Medulla oblongata (tissue), 1 donor: ENCODE measurements at regions not wholly inside any gene's neighbourhood (a gene's known extent, or its start where the extent isn't known, plus 50 kb on each side); places are given as distances from the start of the nearest gene placed in this dataset.

Experiments
- DNase-seq: peaks from one replicate; pipeline ENCODE4 v3.0.0-alpha.2; 2015; ENCODE audit errors: extremely low spot score

DNA sequence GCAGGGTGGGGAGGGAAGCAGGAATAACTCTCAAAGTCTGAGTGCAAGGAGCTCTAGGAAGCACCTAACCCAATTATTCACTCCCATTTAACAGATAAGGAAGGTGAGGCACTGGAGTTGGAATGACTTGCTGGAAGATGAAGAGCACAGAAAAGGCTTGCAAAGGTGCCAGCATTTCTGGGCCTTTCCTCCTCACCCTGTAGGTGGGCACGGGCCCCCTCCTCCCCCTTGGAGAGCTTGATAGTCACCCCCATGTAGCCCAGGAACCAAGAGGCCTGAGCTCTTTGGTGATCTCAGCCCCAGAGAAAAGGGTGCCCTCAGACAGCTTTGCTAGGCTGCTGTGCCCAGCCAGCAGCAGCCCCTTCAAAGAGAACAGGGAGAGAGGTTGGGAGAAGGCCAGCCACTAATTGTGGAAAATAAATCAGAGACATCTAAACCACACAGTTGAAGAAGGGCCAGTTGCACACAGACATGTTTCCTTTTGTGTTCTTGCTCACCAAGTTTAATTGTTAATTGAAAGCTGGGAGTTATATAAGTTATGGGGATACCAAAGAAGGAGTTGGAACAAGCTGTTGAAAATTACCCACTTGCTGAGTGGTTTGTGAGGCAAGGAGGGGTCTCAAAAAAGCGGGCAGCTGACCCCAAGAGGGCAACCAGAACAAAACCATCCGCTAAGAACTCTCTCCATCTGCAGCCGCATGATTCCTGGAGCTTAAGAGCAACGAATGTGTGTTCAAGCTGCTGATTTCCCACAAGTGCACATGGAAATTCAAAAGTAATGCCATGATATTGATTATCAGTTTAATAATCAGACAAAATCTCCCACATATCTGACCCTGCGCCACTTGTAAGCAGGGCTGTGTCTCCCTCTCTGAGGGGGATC lies 77.0 kb downstream of the MRPL14 start:
- peak; percentile 46 for DNase-seq

GRCh38 chr6:44049163-44049988 lies 77.9 kb downstream of the MRPL14 start:
- DNase-seq = no peak

DNA sequence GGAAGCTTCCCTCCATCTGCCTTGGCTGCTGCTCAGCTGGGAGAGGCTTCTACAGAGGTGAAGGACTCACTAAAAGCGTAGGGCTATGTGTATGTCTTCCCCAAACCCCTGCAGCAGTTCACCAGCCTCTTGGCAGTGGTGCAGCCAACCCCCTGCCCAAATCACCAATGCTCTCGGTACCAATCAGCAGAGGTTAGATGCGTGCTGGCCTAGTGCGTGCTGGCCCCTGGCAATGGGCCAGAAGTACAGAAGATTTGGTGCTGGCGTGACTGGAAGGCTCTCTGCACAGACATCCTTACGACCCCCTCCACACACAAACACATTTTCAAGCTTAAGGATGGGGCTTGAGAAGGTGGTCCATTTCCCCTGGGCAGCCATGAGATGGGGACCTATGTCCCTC lies 79.0 kb downstream of the MRPL14 start:
- DNase-seq = no peak

GRCh38 chr6:44047801-44048200 lies 79.5 kb downstream of the MRPL14 start:
- DNase-seq = no peak

GRCh38 chr6:44047179-44047546 lies 80.1 kb downstream of the MRPL14 start:
- no peak for DNase-seq

- DNase-seq = no peak
These were observed 80.6 kb downstream of the MRPL14 start for GRCh38 chr6:44046516-44047178.

GRCh38 chr6:44045672-44046015 lies 81.6 kb downstream of the MRPL14 start:
- peak; percentile 91 for DNase-seq

GRCh38 chr6:44044940-44045671 lies 82.1 kb downstream of the MRPL14 start:
- no peak for DNase-seq

- peak; percentile 28 for DNase-seq
These were observed 83.1 kb downstream of the MRPL14 start for GRCh38 chr6:44044154-44044539.

DNA sequence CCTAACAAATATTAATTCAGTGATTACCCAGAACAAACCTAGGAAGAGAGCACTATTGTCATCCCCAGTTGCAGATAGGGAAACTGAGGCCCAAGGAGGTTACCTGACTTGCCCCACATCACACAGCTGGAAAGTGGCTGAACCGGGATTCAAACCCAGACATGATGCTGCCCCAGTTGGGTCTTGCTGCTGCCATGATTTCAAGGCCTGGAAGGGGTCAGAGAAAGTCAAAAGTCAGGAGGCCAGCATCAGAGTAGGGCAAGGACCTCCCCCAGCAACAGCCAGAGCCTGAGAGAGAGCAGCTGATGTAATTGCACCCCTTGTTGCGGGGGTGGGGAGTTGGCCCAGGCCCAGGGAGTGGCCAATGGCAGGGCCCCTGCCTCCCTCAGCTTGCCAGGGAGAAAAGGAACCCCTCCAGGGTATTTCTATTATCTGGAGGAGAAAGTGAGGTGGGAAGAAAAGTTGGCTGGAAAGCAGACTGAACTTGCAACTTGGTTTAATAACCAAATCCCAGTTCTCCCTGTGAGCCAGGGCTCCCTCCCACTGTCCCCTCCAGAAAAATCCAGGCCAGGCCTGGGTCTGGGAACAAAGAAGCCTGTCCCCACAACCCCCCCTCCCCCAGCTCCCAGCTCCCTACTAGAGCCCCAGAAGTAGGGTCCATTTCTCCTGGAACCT lies 83.6 kb downstream of the MRPL14 start:
- DNase-seq = peak; percentile 71

GRCh38 chr6:44042989-44043478 lies 84.2 kb downstream of the MRPL14 start:
- DNase-seq = no peak

DNA sequence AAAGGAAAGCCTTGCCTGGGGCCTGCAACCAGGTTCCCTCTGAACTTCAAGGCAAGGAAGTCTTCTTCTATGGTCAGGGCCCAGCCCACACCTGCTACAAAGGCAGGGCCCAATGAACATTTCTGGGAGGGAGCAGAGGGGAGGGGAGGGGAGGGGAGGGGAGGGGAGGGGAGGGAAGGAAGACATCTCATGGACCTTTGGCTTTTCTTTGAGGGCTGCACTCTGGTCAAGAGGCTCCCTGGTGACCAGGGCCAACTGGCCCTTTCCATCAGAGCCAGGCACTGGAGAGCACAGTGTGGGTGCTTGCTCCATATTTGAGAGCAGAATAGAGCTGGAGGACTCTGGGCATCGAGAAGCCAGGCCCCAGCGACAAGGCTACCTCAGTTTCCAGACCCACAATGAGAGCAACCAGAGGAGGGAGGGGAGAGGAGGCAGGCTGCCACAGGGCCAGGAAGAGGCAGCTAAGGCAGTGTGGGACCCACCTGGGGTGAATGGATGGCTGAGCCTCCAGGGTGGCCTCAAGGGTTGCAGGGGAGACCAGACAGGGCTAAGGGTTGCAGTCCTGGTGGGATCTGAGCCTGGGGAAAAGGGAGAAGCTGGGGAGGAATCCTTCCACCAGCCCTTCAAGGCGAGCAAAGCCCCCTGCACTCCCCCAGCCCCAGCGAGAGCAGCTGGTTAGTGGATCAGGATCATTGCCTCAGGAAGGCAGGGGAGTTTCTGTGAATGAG lies 84.8 kb downstream of the MRPL14 start:
- DNase-seq = no peak

- no peak for DNase-seq
These were observed 85.6 kb downstream of the MRPL14 start for GRCh38 chr6:44041461-44042260.

GRCh38 chr6:44040786-44041185 lies 86.5 kb downstream of the MRPL14 start:
- DNase-seq = no peak

DNA sequence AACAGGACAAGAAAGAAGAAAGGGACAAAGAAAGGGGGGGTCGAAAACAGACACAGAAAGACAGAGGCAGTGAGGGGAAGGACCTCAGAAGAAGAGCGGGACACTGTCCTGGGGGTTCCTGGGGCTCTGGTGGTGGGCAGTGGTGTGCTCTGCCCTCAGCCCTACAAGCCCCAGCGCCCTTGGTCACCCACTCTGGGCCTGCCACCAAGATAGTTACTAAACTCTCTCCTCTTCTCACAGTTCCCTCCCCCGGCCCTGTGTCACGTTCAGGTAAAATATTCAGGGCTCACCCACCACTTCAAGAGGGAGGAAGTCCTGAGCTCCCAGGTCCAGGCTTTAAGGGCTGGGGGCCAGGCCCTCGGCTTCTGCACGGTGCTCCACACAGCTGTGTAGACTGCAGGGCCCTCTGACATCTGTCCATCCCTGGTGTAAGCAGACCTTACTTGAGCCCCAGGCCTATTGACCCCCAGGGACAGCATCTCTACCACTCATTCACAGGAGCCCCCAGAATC lies 87.4 kb downstream of the MRPL14 start:
- no peak for DNase-seq

DNA sequence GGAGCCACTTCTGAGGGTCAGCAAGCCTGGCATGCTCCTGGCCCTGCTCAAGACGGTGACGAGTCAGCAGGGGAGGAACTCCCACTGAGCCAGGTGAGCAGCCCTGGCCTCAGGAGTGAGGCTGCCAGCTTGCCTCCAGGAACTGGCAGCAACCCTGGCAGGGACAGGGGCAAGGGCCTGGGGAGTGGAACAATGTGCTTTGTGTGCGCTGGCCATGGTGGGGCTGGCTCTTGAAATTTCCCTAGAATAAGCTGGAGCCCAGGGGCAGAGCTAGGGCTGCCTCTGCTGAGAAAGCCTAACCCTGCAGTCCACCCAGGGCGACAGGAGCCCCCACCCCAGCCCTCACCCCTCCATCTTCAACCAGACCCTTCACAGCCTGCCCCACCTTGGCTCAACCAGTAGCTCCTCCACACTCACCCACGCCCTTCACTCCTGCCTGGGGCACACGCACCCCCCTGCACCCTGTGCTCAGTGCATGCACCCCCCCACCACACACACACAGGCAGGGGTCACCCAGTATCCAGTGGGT lies 88.0 kb downstream of the MRPL14 start:
- DNase-seq = no peak

GRCh38 chr6:44038543-44039065 lies 88.6 kb downstream of the MRPL14 start:
- DNase-seq = no peak

GRCh38 chr6:44037847-44038542 lies 89.3 kb downstream of the MRPL14 start:
- no peak for DNase-seq
